ENCODE measurements at regions not wholly inside any gene's neighbourhood (a gene's known extent, or its start where the extent isn't known, plus 50 kb on each side); places are given as distances from the start of the nearest gene placed in this dataset.
"Not testable (repeated sequence)": the region's sequence is repeated elsewhere in the genome, so short reads cannot be mapped to it uniquely, and the experiment has no call there.

GRCh38 chr12:97647142-97647541 is 184.5 kb downstream of the RMST start:
- Histone ChIP-seq H3K27ac (ENCODE audit: low read depth in 1 of 2, low read length in 2 of 2) (no peak overlapping the region), H3K9ac (ENCODE audit: insufficient read depth, low read length, poor library complexity, severe bottlenecking) (no peak overlapping the region), H3K79me2 (ENCODE audit: insufficient read depth, low read length) (no peaks in the 10 kb centered on the region), H3K4me3 (replicated peaks in 1 of 3; ENCODE audit: low read depth in 2 of 3, low read length in 3 of 3) (no peak overlapping the region), H4K20me1 (ENCODE audit: insufficient read depth, low read length) (no peaks in the 10 kb centered on the region), H2AFZ (ENCODE audit: insufficient read depth, low read depth, low read length, poor library complexity, severe bottlenecking) (no peak overlapping the region), H3K4me2 (replicated peaks; ENCODE audit: extremely low read depth, low read length, poor library complexity, severe bottlenecking) (no peak overlapping the region), H3K36me3 (replicated peaks in 1 of 2; ENCODE audit: control insufficient read depth in 1 of 2, insufficient read depth in 2 of 2, low read length in 2 of 2) (no peaks in the 10 kb centered on the region), H3K27me3 (ENCODE audit: control insufficient read depth in 2 of 2, insufficient read depth in 2 of 2, low read length in 2 of 2) (no peaks in the 10 kb centered on the region), H3K4me1 (ENCODE audit: control insufficient read depth in 1 of 2, insufficient read depth in 2 of 2, low read length in 2 of 2) (no peaks in the 10 kb centered on the region), H3K9me3 (replicated peaks in 1 of 2; ENCODE audit: control insufficient read depth in 1 of 2, insufficient read depth in 1 of 2, low read length in 2 of 2) (peaks cover 5 to 22% of the 10 kb centered on the region in 2 donors)
- H3K9me3 Mint-ChIP-seq = peaks cover 0 to 5% (median 3%) of the 10 kb centered on the region in 7 donors
- no peaks in the 10 kb centered on the region for H3K27me3 Mint-ChIP-seq (ENCODE audit: low read depth in 3 of 3)
- intact Hi-C loops (cut with micrococcal nuclease) = no loop called here
- H3K4me3 Mint-ChIP-seq = no peak overlapping the region
- TF ChIP-seq CTCF (IDR thresholded peaks at IDR 0.05) = no peak
- 100% methylated on average over 1 of the region's 1 CpG for WGBS (ENCODE audit: insufficient coverage)
- H3K36me3 Mint-ChIP-seq = no peaks in the 10 kb centered on the region
- H3K27ac Mint-ChIP-seq = no peak overlapping the region
- DNase-seq = no peak
- H3K4me1 Mint-ChIP-seq = no peaks in the 10 kb centered on the region

- Histone ChIP-seq H3K27me3 (ENCODE audit: control insufficient read depth in 2 of 2, insufficient read depth in 2 of 2, low read length in 2 of 2) (no peaks in the 10 kb centered on the region), H3K4me2 (replicated peaks; ENCODE audit: extremely low read depth, low read length, poor library complexity, severe bottlenecking) (no peak overlapping the region), H3K36me3 (replicated peaks in 1 of 2; ENCODE audit: control insufficient read depth in 1 of 2, insufficient read depth in 2 of 2, low read length in 2 of 2) (no peaks in the 10 kb centered on the region), H3K9ac (ENCODE audit: insufficient read depth, low read length, poor library complexity, severe bottlenecking) (no peak overlapping the region), H3K4me1 (ENCODE audit: control insufficient read depth in 1 of 2, insufficient read depth in 2 of 2, low read length in 2 of 2) (no peaks in the 10 kb centered on the region), H4K20me1 (ENCODE audit: insufficient read depth, low read length) (no peaks in the 10 kb centered on the region), H2AFZ (ENCODE audit: insufficient read depth, low read depth, low read length, poor library complexity, severe bottlenecking) (no peak overlapping the region), H3K9me3 (replicated peaks in 1 of 2; ENCODE audit: control insufficient read depth in 1 of 2, insufficient read depth in 1 of 2, low read length in 2 of 2) (peaks cover 0 to 17% of the 10 kb centered on the region in 2 donors), H3K4me3 (replicated peaks in 1 of 3; ENCODE audit: low read depth in 2 of 3, low read length in 3 of 3) (no peak overlapping the region), H3K79me2 (ENCODE audit: insufficient read depth, low read length) (no peaks in the 10 kb centered on the region), H3K27ac (ENCODE audit: low read depth in 1 of 2, low read length in 2 of 2) (no peak overlapping the region)
- TF ChIP-seq CTCF (IDR thresholded peaks at IDR 0.05) = no peak
- intact Hi-C loops (cut with micrococcal nuclease) = no loop called here
- WGBS (ENCODE audit: insufficient coverage) = 80% methylated on average over 1 of the region's 2 CpGs
- no peaks in the 10 kb centered on the region for H3K27me3 Mint-ChIP-seq (ENCODE audit: low read depth in 3 of 3)
- peaks cover 0 to 5% (median 4%) of the 10 kb centered on the region in 7 donors for H3K9me3 Mint-ChIP-seq
- H3K4me1 Mint-ChIP-seq = no peaks in the 10 kb centered on the region
- no peaks in the 10 kb centered on the region for H3K36me3 Mint-ChIP-seq
- H3K27ac Mint-ChIP-seq = no peak overlapping the region
- no peak for DNase-seq
- no peak overlapping the region for H3K4me3 Mint-ChIP-seq
Observed at GRCh38 chr12:97650242-97650641, 187.6 kb downstream of the RMST start.

- peaks cover 4 to 15% (median 8%) of the 10 kb centered on the region in 7 donors for H3K9me3 Mint-ChIP-seq
- H3K4me3 Mint-ChIP-seq; intact Hi-C loops (cut with micrococcal nuclease); H3K27me3 ChIP-seq (ENCODE audit: control insufficient read depth in 2 of 2, insufficient read depth in 2 of 2, low read length in 2 of 2); H3K36me3 ChIP-seq (replicated peaks in 1 of 2; ENCODE audit: control insufficient read depth in 1 of 2, insufficient read depth in 2 of 2, low read length in 2 of 2); H4K20me1 ChIP-seq (ENCODE audit: insufficient read depth, low read length); H3K4me2 ChIP-seq (replicated peaks; ENCODE audit: extremely low read depth, low read length, poor library complexity, severe bottlenecking); H3K4me1 Mint-ChIP-seq; H3K4me3 ChIP-seq (replicated peaks in 1 of 3; ENCODE audit: low read depth in 2 of 3, low read length in 3 of 3); H3K27ac Mint-ChIP-seq; H2AFZ ChIP-seq (ENCODE audit: insufficient read depth, low read depth, low read length, poor library complexity, severe bottlenecking); H3K27ac ChIP-seq (ENCODE audit: low read depth in 1 of 2, low read length in 2 of 2); H3K27me3 Mint-ChIP-seq (ENCODE audit: low read depth in 3 of 3); H3K79me2 ChIP-seq (ENCODE audit: insufficient read depth, low read length); H3K4me1 ChIP-seq (ENCODE audit: control insufficient read depth in 1 of 2, insufficient read depth in 2 of 2, low read length in 2 of 2); H3K9ac ChIP-seq (ENCODE audit: insufficient read depth, low read length, poor library complexity, severe bottlenecking); H3K36me3 Mint-ChIP-seq; DNase-seq: not testable (repeated sequence)
- WGBS (ENCODE audit: insufficient coverage) = 94% methylated on average over 16 of the region's 19 CpGs
- peaks cover 10% of the 10 kb centered on the region in 2 donors for H3K9me3 ChIP-seq (replicated peaks in 1 of 2; ENCODE audit: control insufficient read depth in 1 of 2, insufficient read depth in 1 of 2, low read length in 2 of 2)
Observed at GRCh38 chr12:97656548-97656947, 193.9 kb downstream of the RMST start.
